Pancreas (tissue), 10 donors: ENCODE measurements at regions not wholly inside any gene's neighbourhood (a gene's known extent, or its start where the extent isn't known, plus 50 kb on each side); places are given as distances from the start of the nearest gene placed in this dataset.

Source experiments
- ATAC-seq, 4 donors: fragments of 200-7000 bp; cut with Tn5 transposase; one replicate each; pipeline versions ENCODE4 v1.8.0 to v1.9.1; 2020; ENCODE audit warnings: mild to moderate bottlenecking in 4 of 4, moderate library complexity in 4 of 4
- DNase-seq, 6 donors: peaks; one replicate each; pipeline ENCODE4 v3.0.0-alpha.2; 2020
- FAIRE-seq: peaks from 2 replicates; lab custom pipeline; 2012; peaks lifted over from hg19 to GRCh38; lab: Jason Lieb, UNC
- H3K27ac ChIP-seq, 4 donors: fragments of 200-600 bp; sonication (generic); 1 replicate in 3 of 4; 2 replicates in 1 of 4; pipeline versions ENCODE4 v1.5.0 to v1.8.0; 2020
- H3K27me3 ChIP-seq, 4 donors: fragments of 200-600 bp; one replicate each; pipeline ENCODE4 v1.8.0; 2021
- H3K36me3 ChIP-seq, 3 donors: fragments of 200-600 bp; sonication (generic) in 1 of 3; one replicate each; pipeline versions ENCODE4 v1.5.0 to v1.8.0; 2020 to 2021
- H3K4me1 ChIP-seq, 3 donors: fragments of 200-600 bp; one replicate each; pipeline ENCODE4 v1.8.0; 2021
- H3K4me3 ChIP-seq, 4 donors: fragments of 200-600 bp; sonication (generic) in 2 of 4; one replicate each; pipeline versions ENCODE4 v1.5.0 to v1.8.0; 2020 to 2021
- H3K9me3 ChIP-seq, 4 donors: fragments of 200-600 bp; one replicate each; pipeline ENCODE4 v1.8.0; 2021
- WGBS, 2 donors: extraction: QIAGEN DNeasy Blood & Tissue Kit; methylation state at CpG; one replicate each; pipeline ENCODE4 v1.1.7; 2013; 5-methylcytosine and 5-hydroxymethylcytosine counted together
- intact Hi-C, 3 donors: fragments of 100-400 bp; cut with DNase I; formaldehyde crosslinking; loops; one replicate each; pipeline versions ENCODE4 v1.11.1 to v1.14.2; 2022
- TF ChIP-seq, protein P1 (sequence below), 4 donors: fragments of 200-600 bp; sonication (generic) in 3 of 4; IDR thresholded peaks; one replicate each; pipeline versions ENCODE4 v1.5.0 to v1.8.0; 2021; ENCODE audit warnings: antibody characterized with exemption in 4 of 4
- donor health status: healthy with polysubstance abuse.
- donor health status: DM: no; HTN: no; CAD: no; lungs with moderate emphysema.
- donor health status: DM: no; HTN: no; CAD: no.
- donor health status: control.
- donor health status: control.
- donor health status: Bipolar disorder and iron deficiency.
- donor health status: DM: yes; HTN: yes; CAD: no.
- donor health status: DM: no; HTN: no; CAD: no.
- donor health status: DM: no; HTN: no; CAD: no.
- donor health status: DM: yes; HTN: yes; CAD: no.

DNA sequence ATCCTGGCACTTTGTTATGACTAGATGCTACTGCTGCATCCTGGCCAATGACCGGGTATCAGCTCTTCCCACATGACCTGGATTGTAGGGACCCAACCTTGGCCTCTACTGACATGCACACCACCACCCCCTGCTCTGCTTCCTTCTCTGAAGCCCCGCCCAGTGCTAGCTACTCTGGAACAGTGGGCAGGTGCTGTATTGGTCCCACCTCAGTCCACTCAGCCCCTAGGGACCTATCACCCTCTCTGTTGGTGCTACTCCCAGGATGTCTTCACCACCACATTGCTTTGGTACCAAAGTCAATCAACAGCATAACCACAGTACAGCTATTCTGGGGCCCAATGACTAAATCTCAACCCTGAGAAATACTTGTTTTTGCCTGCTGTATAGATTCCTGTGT is 170.2 kb upstream of the PRICKLE2 start:
- FAIRE-seq (no peak), ATAC-seq (no peak), DNase-seq (no peak)
- H3K27me3 ChIP-seq: no peaks in the 10 kb centered on the region
- H3K27ac ChIP-seq: no peak overlapping the region
- H3K36me3 ChIP-seq: no peaks in the 10 kb centered on the region
- H3K4me3 ChIP-seq: no peak overlapping the region
- H3K9me3 ChIP-seq: no peaks in the 10 kb centered on the region
- TF ChIP-seq, protein P1, sequence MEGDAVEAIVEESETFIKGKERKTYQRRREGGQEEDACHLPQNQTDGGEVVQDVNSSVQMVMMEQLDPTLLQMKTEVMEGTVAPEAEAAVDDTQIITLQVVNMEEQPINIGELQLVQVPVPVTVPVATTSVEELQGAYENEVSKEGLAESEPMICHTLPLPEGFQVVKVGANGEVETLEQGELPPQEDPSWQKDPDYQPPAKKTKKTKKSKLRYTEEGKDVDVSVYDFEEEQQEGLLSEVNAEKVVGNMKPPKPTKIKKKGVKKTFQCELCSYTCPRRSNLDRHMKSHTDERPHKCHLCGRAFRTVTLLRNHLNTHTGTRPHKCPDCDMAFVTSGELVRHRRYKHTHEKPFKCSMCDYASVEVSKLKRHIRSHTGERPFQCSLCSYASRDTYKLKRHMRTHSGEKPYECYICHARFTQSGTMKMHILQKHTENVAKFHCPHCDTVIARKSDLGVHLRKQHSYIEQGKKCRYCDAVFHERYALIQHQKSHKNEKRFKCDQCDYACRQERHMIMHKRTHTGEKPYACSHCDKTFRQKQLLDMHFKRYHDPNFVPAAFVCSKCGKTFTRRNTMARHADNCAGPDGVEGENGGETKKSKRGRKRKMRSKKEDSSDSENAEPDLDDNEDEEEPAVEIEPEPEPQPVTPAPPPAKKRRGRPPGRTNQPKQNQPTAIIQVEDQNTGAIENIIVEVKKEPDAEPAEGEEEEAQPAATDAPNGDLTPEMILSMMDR (IDR thresholded peaks at IDR 0.05): no peak
- H3K4me1 ChIP-seq: no peaks in the 10 kb centered on the region
- WGBS, 2 donors: 87 to 90% methylated on average over 2 of the region's 2 CpGs
- intact Hi-C loops: loop anchor here in 2 of 3 donors (5.0 kb wide), 2 partner anchors 363 to 368 kb away; no protein-coding TSS in a partner anchor

DNA sequence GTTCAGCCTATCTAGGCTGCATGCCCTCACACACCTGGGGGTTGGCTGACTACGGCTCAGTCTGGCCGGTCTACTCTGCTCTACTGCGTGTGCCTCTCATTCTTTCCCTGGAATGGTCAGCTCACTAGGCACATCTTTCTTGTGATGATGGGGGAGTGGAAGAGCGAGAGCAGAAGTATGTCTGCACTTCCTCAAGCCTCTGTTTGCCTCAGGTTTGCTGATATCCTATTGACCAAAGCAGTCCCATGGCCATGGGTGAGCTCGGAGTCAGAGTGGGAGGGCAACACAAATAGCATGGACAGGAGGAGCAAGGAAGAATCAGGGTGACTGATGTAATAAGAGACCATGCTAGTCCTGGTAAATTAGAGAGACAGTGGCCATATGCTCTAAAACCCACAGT is 167.9 kb upstream of the PRICKLE2 start:
- Histone ChIP-seq H3K27ac (no peak overlapping the region), H3K9me3 (no peaks in the 10 kb centered on the region), H3K4me3 (no peak overlapping the region), H3K27me3 (no peaks in the 10 kb centered on the region), H3K4me1 (no peaks in the 10 kb centered on the region), H3K36me3 (no peaks in the 10 kb centered on the region)
- WGBS, 2 donors: 93 to 94% methylated on average over 5 of the region's 5 CpGs
- TF ChIP-seq, protein P1 (IDR thresholded peaks at IDR 0.05): no peak
- FAIRE-seq (no peak), ATAC-seq (no peak), DNase-seq (no peak)
- intact Hi-C loops: no loop called here

DNA sequence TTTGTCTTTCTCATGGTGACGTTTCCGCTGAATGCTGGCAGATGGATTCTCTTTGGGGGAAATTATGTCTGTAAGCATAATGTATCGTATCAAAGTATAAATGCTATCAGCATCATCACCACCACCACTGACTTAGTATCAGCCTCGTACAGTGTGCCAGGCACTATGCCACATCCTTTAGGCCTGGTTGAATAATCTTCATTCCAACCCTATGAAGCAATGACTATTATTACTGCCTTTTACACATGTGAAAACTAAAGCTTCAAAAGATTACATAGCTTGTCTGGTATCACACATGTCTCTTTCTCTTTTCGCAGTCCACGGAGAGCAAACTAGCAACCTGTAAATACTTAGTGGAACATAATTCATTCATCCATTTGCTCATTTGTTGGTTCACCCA is 166.7 kb upstream of the PRICKLE2 start:
- Histone ChIP-seq H3K4me3 (no peak overlapping the region), H3K27me3 (no peaks in the 10 kb centered on the region), H3K9me3 (no peaks in the 10 kb centered on the region), H3K27ac (no peak overlapping the region), H3K36me3 (no peaks in the 10 kb centered on the region), H3K4me1 (no peaks in the 10 kb centered on the region)
- intact Hi-C loops: no loop called here
- TF ChIP-seq, protein P1 (IDR thresholded peaks at IDR 0.05): no peak
- no peak for DNase-seq
- ATAC-seq: no peak
- FAIRE-seq: no peak
- WGBS, 2 donors: 93 to 98% methylated on average over 6 of the region's 6 CpGs

DNA sequence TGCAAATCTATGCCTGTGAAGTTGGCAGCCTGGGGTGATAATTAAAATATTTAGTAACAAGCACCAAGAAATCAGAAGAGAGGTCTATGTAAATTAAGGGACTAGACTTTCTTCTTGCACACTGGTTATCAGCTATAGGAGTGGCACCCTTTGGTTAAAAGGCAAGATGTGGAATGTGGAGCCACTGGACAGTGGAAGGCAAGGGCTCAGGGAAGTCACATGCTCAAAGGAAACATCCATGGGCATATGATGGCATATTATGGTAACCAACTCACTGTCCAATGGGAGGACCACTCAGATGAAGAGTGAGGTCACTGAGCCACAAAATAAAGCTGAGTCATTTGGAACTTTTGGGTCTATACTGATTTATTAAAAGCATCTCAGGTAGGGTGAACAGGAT is 165.6 kb upstream of the PRICKLE2 start:
- no peak overlapping the region for H3K4me3 ChIP-seq
- no peaks in the 10 kb centered on the region for H3K36me3 ChIP-seq
- FAIRE-seq (no peak), ATAC-seq (no peak), DNase-seq (no peak)
- intact Hi-C loops: no loop called here
- no peaks in the 10 kb centered on the region for H3K9me3 ChIP-seq
- H3K27ac ChIP-seq: no peak overlapping the region
- H3K4me1 ChIP-seq: no peaks in the 10 kb centered on the region
- H3K27me3 ChIP-seq: no peaks in the 10 kb centered on the region
- TF ChIP-seq, protein P1 (IDR thresholded peaks at IDR 0.05): no peak

GRCh38 chr3:64388886-64389285 is 163.6 kb upstream of the PRICKLE2 start:
- TF ChIP-seq, protein P1 (IDR thresholded peaks at IDR 0.05): no peak
- FAIRE-seq (no peak), DNase-seq (no peak), ATAC-seq (no peak)
- Histone ChIP-seq H3K9me3 (no peaks in the 10 kb centered on the region), H3K27ac (no peak overlapping the region), H3K4me3 (no peak overlapping the region), H3K27me3 (no peaks in the 10 kb centered on the region), H3K4me1 (no peaks in the 10 kb centered on the region), H3K36me3 (no peaks in the 10 kb centered on the region)
- intact Hi-C loops: no loop called here
- 81 to 89% methylated on average over 4 of the region's 4 CpGs for WGBS, 2 donors
